ENCODE measurements at regions not wholly inside any gene's neighbourhood (a gene's known extent, or its start where the extent isn't known, plus 50 kb on each side); places are given as distances from the start of the nearest gene placed in this dataset.

GRCh38 chr13:64083811-64084210 is 2668.2 kb upstream of the PCDH20 start (continued):
- TF ChIP-seq POU6F1 (CRISPR knock-in tag; IDR thresholded peaks at IDR 0.05; ENCODE audit: borderline replicate concordance, low read depth) (no peak), CSDC2 (CRISPR knock-in tag; IDR thresholded peaks at IDR 0.05) (no peak), TCF4 (CRISPR knock-in tag; IDR thresholded peaks at IDR 0.05; ENCODE audit: borderline replicate concordance) (no peak)

- ATAC-seq, result no peak
- TF ChIP-seq BACH2 (CRISPR knock-in tag; IDR thresholded peaks at IDR 0.05; ENCODE audit: borderline replicate concordance) (no peak), CREB5 (CRISPR knock-in tag; IDR thresholded peaks at IDR 0.05; ENCODE audit: low read depth) (no peak), ISL1 (CRISPR knock-in tag; IDR thresholded peaks at IDR 0.05) (no peak), ZNF8 (CRISPR knock-in tag; IDR thresholded peaks at IDR 0.05) (no peak), ZC3H10 (CRISPR knock-in tag; IDR thresholded peaks at IDR 0.05) (no peak), PATZ1 (CRISPR knock-in tag; IDR thresholded peaks at IDR 0.05; ENCODE audit: borderline replicate concordance) (no peak), ZFP3 (CRISPR knock-in tag; IDR thresholded peaks at IDR 0.05) (no peak), GLIS3 (CRISPR knock-in tag; IDR thresholded peaks at IDR 0.05) (no peak), SNAI2 (CRISPR knock-in tag; IDR thresholded peaks at IDR 0.05) (no peak), TSHZ2 (CRISPR knock-in tag; IDR thresholded peaks at IDR 0.05) (no peak), ZNF70 (CRISPR knock-in tag; IDR thresholded peaks at IDR 0.05) (no peak), TOX (CRISPR knock-in tag; IDR thresholded peaks at IDR 0.05; ENCODE audit: borderline replicate concordance) (no peak), RARB (CRISPR knock-in tag; IDR thresholded peaks at IDR 0.05) (no peak), ARNTL (CRISPR knock-in tag; IDR thresholded peaks at IDR 0.05; ENCODE audit: borderline replicate concordance, low read depth) (no peak), CSDC2 (CRISPR knock-in tag; IDR thresholded peaks at IDR 0.05) (no peak), TCF4 (CRISPR knock-in tag; IDR thresholded peaks at IDR 0.05; ENCODE audit: borderline replicate concordance) (no peak)
These were observed 2667.7 kb upstream of the PCDH20 start for GRCh38 chr13:64083396-64083795.

- ATAC-seq, result no peak
- no peak for TF ChIP-seq ZNF70 (CRISPR knock-in tag; IDR thresholded peaks at IDR 0.05)
- TF ChIP-seq ARNTL (CRISPR knock-in tag; IDR thresholded peaks at IDR 0.05; ENCODE audit: borderline replicate concordance, low read depth), result no peak
- TF ChIP-seq CSRNP3 (CRISPR knock-in tag; IDR thresholded peaks at IDR 0.05), result no peak
These were observed 2662.9 kb upstream of the PCDH20 start for GRCh38 chr13:64078480-64078936.

- no peak for ATAC-seq
- TF ChIP-seq ZNF70 (CRISPR knock-in tag; IDR thresholded peaks at IDR 0.05) (no peak), TOX (CRISPR knock-in tag; IDR thresholded peaks at IDR 0.05; ENCODE audit: borderline replicate concordance) (no peak), POU6F1 (CRISPR knock-in tag; IDR thresholded peaks at IDR 0.05; ENCODE audit: borderline replicate concordance, low read depth) (no peak), TSHZ2 (CRISPR knock-in tag; IDR thresholded peaks at IDR 0.05) (no peak), TCF4 (CRISPR knock-in tag; IDR thresholded peaks at IDR 0.05; ENCODE audit: borderline replicate concordance) (no peak), CREB5 (CRISPR knock-in tag; IDR thresholded peaks at IDR 0.05; ENCODE audit: low read depth) (no peak), PPARA (CRISPR knock-in tag; IDR thresholded peaks at IDR 0.05; ENCODE audit: borderline replicate concordance) (no peak)
These were observed 2662.4 kb upstream of the PCDH20 start for GRCh38 chr13:64078025-64078424.
